Stimulated activated CD8-positive, alpha-beta memory T cell treated with anti-CD3 and anti-CD28 coated beads, Interleukin-15, amount 100 ng/mL, for 48 hours (primary cell): ENCODE measurements at regions not wholly inside any gene's neighbourhood (a gene's known extent, or its start where the extent isn't known, plus 50 kb on each side); places are given as distances from the start of the nearest gene placed in this dataset.
"Not testable (repeated sequence)": the region's sequence is repeated elsewhere in the genome, so short reads cannot be mapped to it uniquely, and the experiment has no call there.

Source experiments
- DNase-seq, 2 donors: peaks; one replicate each; pipeline ENCODE4 v3.0.0-alpha.2; 2020; ENCODE audit warnings: low read depth in 2 of 2

- not testable (repeated sequence) for DNase-seq
These were observed 123.3 kb upstream of the FAM20C start for GRCh38 chr7:69052-69451.

- DNase-seq, result not testable (repeated sequence)
These were observed 122.8 kb upstream of the FAM20C start for GRCh38 chr7:69499-70123.

GRCh38 chr7:70207-70606 lies 122.2 kb upstream of the FAM20C start:
- not testable (repeated sequence) for DNase-seq

DNA sequence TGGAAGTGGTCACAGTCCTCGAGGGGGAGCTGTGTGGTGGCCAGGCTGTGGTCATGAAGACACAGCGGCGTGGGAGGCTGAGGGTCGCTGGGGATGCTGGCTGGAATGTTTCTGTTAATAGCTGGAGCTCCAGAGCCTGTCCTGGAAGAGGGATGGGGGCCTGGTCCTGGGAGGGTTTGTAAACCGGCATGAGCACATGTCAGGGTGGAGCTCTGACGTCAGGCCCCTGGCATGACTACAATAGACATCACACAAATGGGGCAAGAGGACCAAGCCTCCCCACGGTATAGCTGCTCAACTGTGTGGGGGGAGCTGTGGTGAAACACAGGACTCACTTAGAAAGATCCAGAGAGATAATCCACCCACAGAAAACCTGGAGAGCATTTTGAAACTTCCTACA lies 121.4 kb upstream of the FAM20C start:
- DNase-seq, result not testable (repeated sequence)

- DNase-seq, result not testable (repeated sequence)
These were observed 119.9 kb upstream of the FAM20C start for GRCh38 chr7:72266-73057.

DNA sequence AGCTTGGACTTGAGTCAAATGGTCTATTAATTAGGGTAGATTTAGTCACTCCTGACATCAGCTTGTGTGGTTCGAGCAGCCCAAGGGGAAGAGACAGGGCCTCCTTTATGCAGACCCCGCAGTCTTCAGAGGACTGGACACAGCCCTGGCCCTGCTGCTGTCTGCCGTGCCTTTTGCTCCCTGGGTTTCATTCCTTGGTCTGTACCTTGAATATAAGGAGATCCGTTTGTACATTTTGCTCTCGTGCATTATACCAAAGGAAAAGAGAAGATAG lies 119.4 kb upstream of the FAM20C start:
- not testable (repeated sequence) for DNase-seq

GRCh38 chr7:74008-74540 lies 118.3 kb upstream of the FAM20C start:
- DNase-seq, result not testable (repeated sequence)

GRCh38 chr7:75511-75910 lies 116.9 kb upstream of the FAM20C start:
- DNase-seq, result not testable (repeated sequence)

- DNase-seq, result not testable (repeated sequence)
These were observed 116.2 kb upstream of the FAM20C start for GRCh38 chr7:76202-76601.

DNA sequence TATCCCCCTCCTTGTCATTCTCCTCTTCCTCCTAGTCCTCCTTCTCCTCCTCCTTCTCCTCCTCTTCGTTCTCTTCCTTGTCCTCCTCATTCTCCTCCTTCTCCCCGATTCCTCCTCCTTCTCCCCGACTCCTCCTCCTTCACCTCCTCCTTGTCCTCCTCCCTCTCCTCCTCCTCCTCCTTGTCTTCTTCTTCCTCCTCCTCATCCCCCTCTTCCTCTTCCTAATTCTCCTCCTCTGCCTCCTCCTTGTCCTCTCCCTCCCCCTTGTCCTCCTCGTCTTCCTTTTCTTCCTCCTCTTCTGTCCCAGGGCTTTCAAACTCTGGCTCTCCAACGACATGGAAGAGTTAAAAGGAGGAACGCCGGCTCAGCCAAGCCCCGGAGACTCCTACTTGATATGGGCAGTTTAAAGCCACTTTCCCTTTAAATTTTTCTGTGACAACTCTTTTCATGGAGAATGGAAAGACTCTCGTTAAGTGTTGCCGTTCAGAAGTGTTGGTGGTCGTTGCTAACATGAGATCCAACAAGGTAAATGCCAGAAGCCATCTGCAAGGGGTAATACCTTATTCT lies 115.5 kb upstream of the FAM20C start:
- DNase-seq, result not testable (repeated sequence)

GRCh38 chr7:78862-79261 lies 113.5 kb upstream of the FAM20C start:
- DNase-seq, result not testable (repeated sequence)

- DNase-seq, result not testable (repeated sequence)
These were observed 112.8 kb upstream of the FAM20C start for GRCh38 chr7:79400-80055.

GRCh38 chr7:80259-81067 lies 111.9 kb upstream of the FAM20C start:
- DNase-seq, result no peak

- DNase-seq, result no peak
These were observed 111.1 kb upstream of the FAM20C start for GRCh38 chr7:81068-81925.

DNA sequence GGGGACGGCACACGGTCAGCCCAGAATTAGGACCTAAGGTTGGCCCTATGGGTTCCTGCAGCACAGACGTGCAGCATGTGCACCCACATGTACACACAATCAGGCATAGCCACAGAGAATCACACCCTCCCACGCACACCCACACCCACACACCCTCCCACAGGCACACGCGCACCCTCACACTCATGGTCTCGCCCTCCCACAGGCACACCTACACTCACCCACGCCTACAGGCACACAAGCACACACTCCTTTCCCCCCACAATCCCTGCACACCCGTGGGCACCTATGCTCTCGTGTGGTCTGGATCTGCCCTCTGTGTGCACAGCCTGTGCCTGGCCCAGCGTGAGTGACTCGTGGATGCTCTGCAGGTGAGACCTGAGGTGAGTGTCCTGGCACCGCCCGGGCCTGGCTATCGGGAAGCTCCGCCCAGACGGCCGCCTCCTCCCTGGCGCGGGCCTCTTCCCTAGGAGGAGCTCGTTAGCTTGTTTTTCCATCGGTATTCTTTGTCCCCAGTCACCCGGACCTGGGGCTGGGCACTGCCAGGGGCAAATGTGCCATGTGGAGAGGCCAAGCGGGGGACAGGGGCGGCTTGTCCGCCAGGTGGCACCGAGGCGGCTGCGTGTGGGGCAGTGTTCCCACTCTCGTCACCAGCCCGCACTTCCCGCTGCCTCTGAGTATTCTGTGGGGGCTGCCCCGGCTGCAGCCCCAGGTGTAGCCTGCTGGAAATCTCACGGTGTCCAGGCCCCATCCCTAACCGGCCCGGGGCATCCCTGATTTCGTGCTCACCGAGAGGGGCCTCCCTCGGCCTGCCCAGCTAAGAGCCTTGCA lies 110.2 kb upstream of the FAM20C start:
- DNase-seq, result no peak

- DNase-seq, result no peak
These were observed 109.6 kb upstream of the FAM20C start for GRCh38 chr7:82757-83155.

- no peak for DNase-seq
These were observed 108.9 kb upstream of the FAM20C start for GRCh38 chr7:83441-83840.

DNA sequence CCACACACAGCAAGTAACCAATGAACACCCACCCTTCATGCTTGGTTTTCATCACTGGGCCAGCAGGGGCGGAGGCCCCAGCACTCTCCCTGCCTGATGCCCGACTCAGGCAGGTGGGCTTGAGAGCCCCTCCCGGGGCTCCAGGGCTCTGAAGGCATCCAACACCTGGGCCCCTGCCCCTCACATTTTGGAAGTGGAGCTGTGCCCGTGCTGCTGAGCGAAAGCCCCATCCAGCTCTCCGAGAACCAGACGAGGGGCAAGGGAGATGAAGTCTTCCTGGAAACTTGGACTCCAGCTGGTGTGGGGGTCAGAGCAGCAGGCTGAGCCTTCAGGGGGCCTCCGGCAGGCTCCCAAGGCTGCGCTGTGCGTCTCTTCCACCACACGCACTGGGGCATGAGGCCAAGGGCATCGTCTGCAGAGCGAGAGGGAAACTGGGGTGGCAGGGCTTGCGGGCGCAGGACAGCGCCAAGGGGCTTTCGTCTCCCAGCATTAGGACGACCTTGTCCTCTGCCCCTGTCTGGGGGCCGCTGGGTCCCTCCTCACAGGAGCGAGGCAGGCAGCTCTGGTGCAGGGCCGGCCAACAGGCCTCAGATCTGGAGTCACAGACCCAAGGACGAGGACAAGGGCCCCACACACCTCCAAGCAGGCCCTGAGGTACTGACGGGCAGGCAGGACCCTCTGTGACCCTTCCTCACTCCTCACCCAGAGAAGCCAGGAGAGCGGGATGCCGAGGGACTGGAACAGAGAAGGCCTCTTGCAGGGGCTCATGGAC lies 108.3 kb upstream of the FAM20C start:
- no peak for DNase-seq

GRCh38 chr7:84633-85020 lies 107.7 kb upstream of the FAM20C start:
- DNase-seq, result no peak
